ENCODE measurements at regions not wholly inside any gene's neighbourhood (a gene's known extent, or its start where the extent isn't known, plus 50 kb on each side); places are given as distances from the start of the nearest gene placed in this dataset.
A peak's percentile ranks its signal among the peaks of the same experiment; 100 is the strongest.
"Not testable (repeated sequence)": the region's sequence is repeated elsewhere in the genome, so short reads cannot be mapped to it uniquely, and the experiment has no call there.

DNA sequence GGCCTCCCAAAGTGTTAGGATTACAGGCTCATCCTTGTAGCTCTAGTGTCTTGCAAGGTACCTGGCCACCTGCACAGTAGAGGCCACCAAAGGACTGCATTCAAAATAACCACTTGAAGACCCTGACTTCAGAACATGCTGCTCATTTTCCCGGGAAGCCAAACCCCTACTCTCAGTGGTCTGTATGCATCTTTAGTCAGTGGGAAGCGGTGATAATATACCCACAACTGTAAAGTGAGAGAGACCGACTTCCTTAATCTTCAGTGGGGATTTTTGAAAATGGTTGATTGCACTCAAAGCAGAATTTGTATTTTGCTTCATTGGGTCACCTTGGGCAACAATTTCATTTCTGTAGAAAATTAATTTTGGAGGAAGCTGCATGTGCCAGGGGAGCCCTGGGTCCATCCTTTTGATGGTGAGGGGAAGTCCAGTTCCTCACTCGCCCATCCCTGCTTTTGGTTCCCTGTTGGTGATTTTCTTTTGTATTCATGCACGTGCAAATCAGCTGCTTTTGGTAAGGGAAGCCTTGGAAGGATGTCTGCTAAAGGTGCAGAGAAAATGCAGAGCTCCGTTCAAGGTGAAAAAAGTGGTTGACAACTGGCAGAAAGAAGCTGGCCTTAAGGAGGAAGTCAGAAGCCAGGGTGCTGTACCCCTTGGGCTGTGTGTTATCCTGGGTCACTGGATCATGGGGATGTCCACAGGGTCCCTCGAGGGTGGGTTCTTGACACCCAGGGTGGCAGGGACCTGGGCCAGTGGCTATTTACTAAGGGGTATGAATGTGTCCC lies 59.5 kb downstream of the NPIPB11 start:
- DNase-seq; intact Hi-C loops (cut with DNase I); H3K27ac ChIP-seq (ENCODE audit: low read depth in 1 of 2, low read length in 2 of 2); H3K4me1 ChIP-seq (ENCODE audit: control insufficient read depth in 1 of 2, insufficient read depth in 2 of 2, low read length in 2 of 2); H3K9me3 ChIP-seq (ENCODE audit: control insufficient read depth, low read length); H3K4me3 ChIP-seq (ENCODE audit: low read length in 2 of 2); ATAC-seq (ENCODE audit: low FRiP score); H3K27me3 ChIP-seq (ENCODE audit: control insufficient read depth in 1 of 2, insufficient read depth in 2 of 2, low read length in 1 of 2); H3K36me3 ChIP-seq (ENCODE audit: control insufficient read depth in 1 of 2, insufficient read depth in 2 of 2, low read length in 1 of 2): not testable (repeated sequence)
- 89 to 93% methylated on average over 7 of the region's 7 CpGs for WGBS, 2 donors

DNA sequence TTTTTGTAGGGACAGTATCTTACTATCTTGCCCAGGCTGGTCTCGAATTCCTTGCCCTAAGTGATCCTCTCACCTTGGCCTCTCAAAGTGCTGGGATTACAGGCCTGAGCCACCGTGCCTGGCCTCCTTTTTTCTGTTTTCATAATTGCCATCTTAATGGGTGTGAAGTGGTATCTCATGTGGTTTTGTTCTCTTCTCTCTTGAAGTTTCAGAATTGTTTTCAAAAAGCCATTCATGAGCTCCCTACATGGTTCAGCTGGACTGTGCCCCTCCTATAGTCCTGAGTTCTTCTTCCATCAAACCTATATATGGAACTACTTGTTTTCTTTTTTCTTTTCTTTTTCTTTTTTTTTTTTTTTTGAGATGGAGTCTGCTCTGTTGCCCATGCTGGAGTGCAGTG lies 60.3 kb downstream of the NPIPB11 start:
- intact Hi-C loops (cut with DNase I) = not testable (repeated sequence)
- 96 to 100% methylated on average over 2 of the region's 2 CpGs for WGBS, 2 donors

DNA sequence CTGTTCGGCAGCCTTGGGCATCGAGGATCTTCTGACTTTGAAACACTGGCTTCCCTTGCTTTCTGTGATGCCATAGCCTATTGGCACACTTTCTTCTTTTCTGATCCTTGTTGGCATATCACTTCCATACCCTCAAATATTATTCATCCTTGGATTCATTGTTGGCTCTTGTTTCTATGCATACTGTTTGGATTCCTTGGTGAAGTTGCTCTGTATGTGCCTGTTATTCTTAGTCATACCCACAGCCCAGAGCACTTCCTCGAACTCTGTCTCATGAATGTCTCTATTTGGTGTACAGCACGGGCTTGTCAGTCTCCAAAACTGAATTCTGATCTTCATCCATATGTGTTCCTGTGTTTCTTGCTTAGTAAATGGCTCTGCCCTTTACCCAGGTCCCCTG lies 63.6 kb downstream of the NPIPB11 start:
- ATAC-seq (ENCODE audit: low FRiP score); H3K27me3 ChIP-seq (ENCODE audit: control insufficient read depth in 1 of 2, insufficient read depth in 2 of 2, low read length in 1 of 2); H3K9me3 ChIP-seq (ENCODE audit: control insufficient read depth, low read length); H3K36me3 ChIP-seq (ENCODE audit: control insufficient read depth in 1 of 2, insufficient read depth in 2 of 2, low read length in 1 of 2); H3K4me3 ChIP-seq (ENCODE audit: low read length in 2 of 2); intact Hi-C loops (cut with DNase I); H3K4me1 ChIP-seq (ENCODE audit: control insufficient read depth in 1 of 2, insufficient read depth in 2 of 2, low read length in 2 of 2); DNase-seq; H3K27ac ChIP-seq (ENCODE audit: low read depth in 1 of 2, low read length in 2 of 2): not testable (repeated sequence)
- WGBS, 2 donors = 82 to 88% methylated on average over 3 to 4 of the region's 4 CpGs

More for the DNA sequence above, 60.3 kb downstream of the NPIPB11 start:
- H3K4me1 ChIP-seq (ENCODE audit: control insufficient read depth in 1 of 2, insufficient read depth in 2 of 2, low read length in 2 of 2); H3K27ac ChIP-seq (ENCODE audit: low read depth in 1 of 2, low read length in 2 of 2); H3K27me3 ChIP-seq (ENCODE audit: control insufficient read depth in 1 of 2, insufficient read depth in 2 of 2, low read length in 1 of 2); H3K4me3 ChIP-seq (ENCODE audit: low read length in 2 of 2); H3K9me3 ChIP-seq (ENCODE audit: control insufficient read depth, low read length); H3K36me3 ChIP-seq (ENCODE audit: control insufficient read depth in 1 of 2, insufficient read depth in 2 of 2, low read length in 1 of 2); ATAC-seq (ENCODE audit: low FRiP score); DNase-seq: not testable (repeated sequence)

DNA sequence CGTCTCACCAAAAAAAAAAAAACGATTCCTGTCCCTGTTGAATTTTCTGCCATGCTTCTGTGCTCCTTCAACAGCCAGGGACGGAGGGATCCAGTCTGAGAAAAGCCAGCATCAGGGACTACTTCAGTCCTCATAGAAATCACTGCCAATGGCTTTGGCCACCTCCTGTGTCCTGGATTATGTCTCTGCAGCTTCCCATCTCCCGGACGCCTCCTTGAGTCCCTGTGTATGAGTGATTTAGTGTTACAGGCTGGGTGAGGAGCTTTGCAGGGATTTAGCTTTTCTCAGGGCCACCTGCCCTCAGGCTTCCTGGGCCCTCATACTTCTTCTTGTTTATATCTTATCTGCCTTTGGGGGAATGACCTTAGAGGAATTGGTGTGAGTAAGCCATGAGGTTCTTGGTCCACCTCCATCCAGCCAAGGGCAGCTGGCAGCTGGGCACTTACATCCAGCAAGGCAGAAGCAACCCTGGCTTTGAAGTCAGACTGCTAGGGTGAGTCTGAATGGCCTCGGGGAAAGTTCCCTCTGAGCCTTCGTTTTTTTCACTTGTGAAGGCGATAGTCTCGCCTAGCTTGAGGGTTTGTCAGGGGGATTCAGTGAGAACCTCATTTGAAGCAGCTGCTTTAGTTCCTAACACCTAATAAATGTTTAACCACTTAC lies 65.6 kb downstream of the NPIPB11 start:
- H3K4me1 ChIP-seq (ENCODE audit: control insufficient read depth in 1 of 2, insufficient read depth in 2 of 2, low read length in 2 of 2); H3K27me3 ChIP-seq (ENCODE audit: control insufficient read depth in 1 of 2, insufficient read depth in 2 of 2, low read length in 1 of 2); H3K9me3 ChIP-seq (ENCODE audit: control insufficient read depth, low read length); ATAC-seq (ENCODE audit: low FRiP score); H3K4me3 ChIP-seq (ENCODE audit: low read length in 2 of 2); DNase-seq; H3K27ac ChIP-seq (ENCODE audit: low read depth in 1 of 2, low read length in 2 of 2); H3K36me3 ChIP-seq (ENCODE audit: control insufficient read depth in 1 of 2, insufficient read depth in 2 of 2, low read length in 1 of 2); intact Hi-C loops (cut with DNase I): not testable (repeated sequence)
- whole genome bisulfite sequencing, 2 donors = 63 to 73% methylated on average over 9 of the region's 9 CpGs

DNA sequence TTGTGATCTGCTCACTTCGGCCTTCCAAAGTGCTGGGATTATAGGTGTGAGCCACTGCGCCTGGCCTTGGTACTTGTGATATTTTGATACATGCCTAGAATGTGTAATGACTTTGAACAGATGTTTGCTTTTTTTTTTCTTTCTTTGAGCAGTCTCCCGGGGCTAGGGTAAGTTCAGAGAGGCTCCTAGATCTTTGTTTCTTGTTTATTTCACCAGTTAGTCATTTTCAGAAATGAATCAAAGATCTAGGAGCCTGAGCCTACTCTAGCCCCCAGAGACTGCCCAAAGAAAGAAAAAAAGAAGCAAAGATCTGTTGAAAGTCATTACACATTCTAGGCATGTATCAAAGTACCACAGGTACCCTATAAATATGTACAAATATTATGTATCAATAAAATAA lies 66.3 kb downstream of the NPIPB11 start:
- H3K27ac ChIP-seq (ENCODE audit: low read depth in 1 of 2, low read length in 2 of 2); H3K4me1 ChIP-seq (ENCODE audit: control insufficient read depth in 1 of 2, insufficient read depth in 2 of 2, low read length in 2 of 2); intact Hi-C loops (cut with DNase I); DNase-seq; ATAC-seq (ENCODE audit: low FRiP score); H3K36me3 ChIP-seq (ENCODE audit: control insufficient read depth in 1 of 2, insufficient read depth in 2 of 2, low read length in 1 of 2); H3K9me3 ChIP-seq (ENCODE audit: control insufficient read depth, low read length); H3K4me3 ChIP-seq (ENCODE audit: low read length in 2 of 2); H3K27me3 ChIP-seq (ENCODE audit: control insufficient read depth in 1 of 2, insufficient read depth in 2 of 2, low read length in 1 of 2): not testable (repeated sequence)
- 82 to 86% methylated on average over 3 of the region's 3 CpGs for WGBS, 2 donors

DNA sequence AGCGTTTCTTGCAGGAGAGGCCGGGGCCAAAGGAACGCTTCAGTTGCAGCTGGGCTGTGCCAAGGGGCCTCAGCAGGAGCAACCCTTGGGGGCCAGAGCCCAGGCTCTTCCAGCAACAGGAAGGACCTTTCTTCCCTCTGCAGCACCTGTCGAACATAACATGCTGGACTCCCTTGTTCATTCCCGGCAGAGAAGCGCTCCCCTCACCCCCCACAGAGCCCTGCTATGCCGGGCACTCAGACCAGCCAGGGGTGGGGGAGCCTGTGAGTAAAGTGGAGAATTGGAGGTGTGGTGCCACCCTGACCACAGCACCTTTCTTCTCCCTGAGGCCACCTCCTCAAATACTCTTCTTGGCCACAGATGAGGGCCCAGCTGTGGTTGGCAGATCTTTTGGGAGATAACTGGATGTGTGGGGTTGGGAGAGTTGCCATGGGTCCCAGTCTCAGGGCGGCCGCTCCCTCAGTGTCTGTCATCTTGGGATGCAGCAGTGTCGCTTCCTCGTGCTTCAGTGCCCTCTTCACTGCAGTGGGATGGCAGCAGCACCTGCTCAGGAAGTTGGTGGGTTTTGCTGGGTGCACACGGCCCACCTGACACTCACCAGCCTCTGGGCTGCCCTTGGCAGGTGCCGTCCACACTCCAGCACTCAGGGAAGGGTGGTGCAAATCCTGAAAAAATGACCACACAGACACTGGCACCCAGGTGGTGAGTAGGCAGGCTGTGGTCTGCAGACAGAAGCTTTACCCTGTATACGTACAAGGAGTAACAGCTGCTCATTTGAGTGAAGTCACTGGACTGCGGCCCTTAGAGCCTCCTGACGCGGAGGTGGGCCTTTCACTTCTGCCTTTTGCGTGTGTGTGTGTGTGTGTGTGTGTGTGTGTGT lies 67.5 kb downstream of the NPIPB11 start:
- intact Hi-C loops (cut with DNase I); H3K27ac ChIP-seq (ENCODE audit: low read depth in 1 of 2, low read length in 2 of 2); H3K9me3 ChIP-seq (ENCODE audit: control insufficient read depth, low read length); H3K36me3 ChIP-seq (ENCODE audit: control insufficient read depth in 1 of 2, insufficient read depth in 2 of 2, low read length in 1 of 2); H3K27me3 ChIP-seq (ENCODE audit: control insufficient read depth in 1 of 2, insufficient read depth in 2 of 2, low read length in 1 of 2); H3K4me3 ChIP-seq (ENCODE audit: low read length in 2 of 2); DNase-seq; H3K4me1 ChIP-seq (ENCODE audit: control insufficient read depth in 1 of 2, insufficient read depth in 2 of 2, low read length in 2 of 2): not testable (repeated sequence)
- 87% methylated on average over 18 of the region's 18 CpGs for WGBS, 2 donors
- ATAC-seq (ENCODE audit: low FRiP score) = peak; percentile 27

DNA sequence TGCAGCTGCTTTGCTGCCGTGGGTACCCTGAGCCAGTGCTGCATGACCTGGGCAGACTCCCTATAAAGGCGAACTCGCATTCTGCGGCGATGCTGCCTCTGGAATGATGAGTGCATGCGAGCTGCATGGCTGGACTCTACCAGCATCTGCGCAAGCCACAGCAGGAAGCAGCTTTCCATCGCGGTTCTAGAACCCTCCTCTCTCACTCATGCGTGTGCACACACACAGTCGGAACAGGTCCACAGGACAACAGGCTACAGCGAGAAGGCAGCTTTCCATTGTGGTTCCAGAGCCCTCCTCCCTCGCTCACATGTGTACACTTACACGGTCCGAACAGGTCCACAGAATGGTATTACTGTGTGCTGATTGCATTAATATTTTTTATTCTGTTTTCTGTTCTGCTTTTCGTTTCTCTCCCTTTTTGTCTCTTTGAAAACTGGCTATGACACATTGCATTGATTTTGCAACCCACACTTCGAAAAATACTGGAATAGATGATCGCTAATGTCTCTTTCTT lies 69.1 kb downstream of the NPIPB11 start:
- H3K4me3 ChIP-seq (ENCODE audit: low read length in 2 of 2); H3K27me3 ChIP-seq (ENCODE audit: control insufficient read depth in 1 of 2, insufficient read depth in 2 of 2, low read length in 1 of 2); H3K4me1 ChIP-seq (ENCODE audit: control insufficient read depth in 1 of 2, insufficient read depth in 2 of 2, low read length in 2 of 2); H3K27ac ChIP-seq (ENCODE audit: low read depth in 1 of 2, low read length in 2 of 2); H3K9me3 ChIP-seq (ENCODE audit: control insufficient read depth, low read length); DNase-seq; ATAC-seq (ENCODE audit: low FRiP score); H3K36me3 ChIP-seq (ENCODE audit: control insufficient read depth in 1 of 2, insufficient read depth in 2 of 2, low read length in 1 of 2); intact Hi-C loops (cut with DNase I): not testable (repeated sequence)
- WGBS, 2 donors = 91 to 97% methylated on average over 16 to 18 of the region's 18 CpGs

DNA sequence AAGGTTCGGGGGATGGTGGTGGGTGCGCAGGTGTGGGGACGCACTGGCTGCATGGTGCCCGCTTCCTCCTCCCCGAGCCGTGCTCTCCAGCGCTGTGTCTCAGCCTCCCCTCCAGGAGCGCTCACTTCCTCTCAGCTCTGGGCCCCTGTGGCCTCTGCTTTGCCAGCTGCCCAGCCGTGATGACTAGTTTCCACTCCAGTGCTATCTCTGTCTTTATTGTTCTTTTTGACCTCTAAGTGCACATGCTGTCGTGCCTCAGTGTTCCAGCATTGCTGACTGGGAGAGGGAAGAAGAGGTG lies 71.0 kb downstream of the NPIPB11 start:
- DNase-seq; H3K4me3 ChIP-seq (ENCODE audit: low read length in 2 of 2); H3K36me3 ChIP-seq (ENCODE audit: control insufficient read depth in 1 of 2, insufficient read depth in 2 of 2, low read length in 1 of 2); ATAC-seq (ENCODE audit: low FRiP score); H3K27ac ChIP-seq (ENCODE audit: low read depth in 1 of 2, low read length in 2 of 2); H3K4me1 ChIP-seq (ENCODE audit: control insufficient read depth in 1 of 2, insufficient read depth in 2 of 2, low read length in 2 of 2); intact Hi-C loops (cut with DNase I); H3K9me3 ChIP-seq (ENCODE audit: control insufficient read depth, low read length); H3K27me3 ChIP-seq (ENCODE audit: control insufficient read depth in 1 of 2, insufficient read depth in 2 of 2, low read length in 1 of 2): not testable (repeated sequence)
- WGBS, 2 donors = 89% methylated on average over 9 to 10 of the region's 10 CpGs

Measured in aorta (tissue), 5 donors.